HG03469 (cell line): ENCODE measurements at regions not wholly inside any gene's neighbourhood (a gene's known extent, or its start where the extent isn't known, plus 50 kb on each side); places are given as distances from the start of the nearest gene placed in this dataset.

Experiments
- ATAC-seq: cut with Tn5 transposase; IDR thresholded peaks from one replicate; pipeline ENCODE4 v1.9.1; 2021; ENCODE audit warnings: mild to moderate bottlenecking, moderate library complexity, moderate number of reproducible peaks; ENCODE audit not compliant: unreplicated experiment

DNA sequence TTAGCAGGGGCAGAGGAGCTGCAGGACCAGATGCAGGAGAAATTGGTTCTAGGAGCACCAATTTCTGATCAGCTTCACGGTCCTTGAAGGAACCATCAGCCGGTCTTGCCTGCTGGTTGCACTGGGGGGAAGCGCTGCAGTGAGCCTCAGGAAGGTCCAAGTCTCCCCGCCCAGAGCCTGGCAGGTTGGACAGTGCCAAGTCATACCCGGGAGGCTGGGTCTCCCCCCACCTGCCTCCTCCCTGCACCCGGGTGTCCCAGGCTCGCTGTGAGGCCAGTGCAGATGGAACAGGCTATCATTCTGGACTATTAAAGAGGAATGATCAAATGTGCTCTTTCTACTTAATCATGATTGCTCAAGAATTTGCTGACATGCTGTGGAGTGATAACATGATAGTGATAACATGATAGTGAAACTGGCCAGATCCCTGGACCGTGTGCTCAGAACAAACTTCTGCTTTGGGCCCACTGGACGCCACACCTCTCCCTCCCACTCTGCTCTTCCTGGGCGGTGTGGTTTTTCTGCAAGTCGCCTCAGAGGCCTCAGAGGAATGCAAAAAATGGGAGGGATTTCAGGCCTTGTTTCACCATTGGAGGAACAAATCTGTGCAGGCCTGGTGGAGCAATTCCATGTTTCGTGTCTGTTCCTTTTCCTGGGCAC is 236.0 kb downstream of the IRF8 start:
- ATAC-seq = no peak

- no peak for ATAC-seq
Observed at GRCh38 chr16:86137359-86137758, 238.4 kb downstream of the IRF8 start.

DNA sequence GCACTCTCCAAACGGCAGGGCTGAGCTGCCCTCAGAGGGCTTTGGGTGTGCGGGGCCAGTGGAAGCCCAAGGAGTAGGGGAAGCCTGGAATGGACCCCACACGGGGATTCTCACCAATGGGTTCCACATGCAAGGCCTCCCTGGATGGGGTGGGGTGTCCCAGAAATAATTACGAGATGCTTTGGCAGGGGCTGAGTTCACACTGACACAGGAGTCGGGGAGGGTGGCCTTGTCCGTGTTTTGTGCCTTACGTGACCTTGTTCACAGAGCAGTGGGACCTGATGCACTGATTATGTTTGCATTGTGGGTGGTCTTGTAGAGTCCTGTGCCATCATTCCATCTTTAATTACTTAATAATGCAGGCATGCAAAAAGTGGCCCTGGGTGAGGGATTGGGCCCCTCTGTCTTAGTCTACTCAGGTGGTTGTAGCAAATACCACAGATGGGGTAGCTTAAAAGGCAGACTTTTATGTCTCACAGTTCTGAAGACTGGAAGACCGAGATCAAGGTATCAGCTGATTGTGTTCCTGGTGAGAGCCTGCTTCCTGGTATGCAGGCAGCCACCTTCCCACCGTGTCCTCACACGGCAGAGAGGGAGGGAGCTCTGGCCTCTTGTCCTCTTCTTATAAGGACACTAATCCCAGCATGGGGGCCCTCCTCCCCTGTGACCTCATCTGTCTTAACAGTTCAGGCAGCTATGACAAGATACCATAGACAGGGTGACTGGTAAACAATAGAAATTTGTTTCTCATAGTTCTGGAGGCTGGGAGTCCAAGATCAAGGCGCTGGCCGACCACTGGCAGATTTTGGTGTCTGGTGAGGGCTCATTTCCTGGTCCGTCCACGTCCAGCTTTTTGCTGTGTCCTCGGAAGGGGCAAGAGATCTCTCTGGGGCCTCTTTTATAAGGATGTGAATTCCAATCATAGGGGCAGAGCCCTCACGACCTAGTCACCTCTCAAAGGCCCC is 239.4 kb downstream of the IRF8 start:
- ATAC-seq = no peak

- ATAC-seq = no peak
Observed at GRCh38 chr16:86142801-86143236, 243.9 kb downstream of the IRF8 start.

DNA sequence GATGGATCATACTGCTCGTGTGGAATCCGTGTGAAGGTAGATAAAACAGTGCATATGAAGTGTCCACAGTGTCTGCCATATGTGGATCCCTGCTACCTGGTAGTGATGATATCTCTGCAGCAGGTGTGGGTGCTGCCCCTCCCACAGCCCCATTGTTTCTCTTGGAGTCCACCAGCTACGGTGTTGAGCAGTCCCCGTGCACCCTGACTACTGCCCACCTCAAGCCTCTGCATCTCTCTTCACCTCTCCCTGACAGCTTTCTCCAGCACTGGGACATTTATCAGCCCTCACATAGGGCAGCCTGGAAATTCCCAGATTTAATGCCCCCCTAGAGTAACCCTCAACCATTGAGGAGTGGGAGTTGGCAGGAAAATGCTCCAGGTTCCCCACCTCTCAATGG is 244.7 kb downstream of the IRF8 start:
- ATAC-seq = no peak

DNA sequence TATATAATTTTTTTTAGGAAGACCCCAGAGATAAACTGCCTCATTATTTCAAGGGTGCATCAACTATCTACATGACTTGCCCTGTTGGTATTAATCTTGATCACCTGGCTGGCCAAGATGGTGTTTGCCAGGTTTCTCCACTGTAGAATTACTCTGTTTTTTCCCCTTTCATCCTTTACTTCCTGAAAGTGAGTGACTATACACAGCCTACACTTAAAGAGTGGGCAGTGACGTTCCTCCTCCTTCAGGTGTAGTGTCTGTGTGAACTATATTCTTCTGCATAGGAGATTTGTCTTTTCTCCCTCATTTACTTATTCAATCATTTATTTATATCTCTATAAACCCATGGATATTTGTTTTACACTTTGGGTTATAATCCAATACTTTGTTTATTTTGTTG is 246.7 kb downstream of the IRF8 start:
- no peak for ATAC-seq

GRCh38 chr16:86150641-86151238 is 251.8 kb downstream of the IRF8 start:
- no peak for ATAC-seq

- no peak for ATAC-seq
Observed at GRCh38 chr16:86151239-86151851, 252.4 kb downstream of the IRF8 start.

DNA sequence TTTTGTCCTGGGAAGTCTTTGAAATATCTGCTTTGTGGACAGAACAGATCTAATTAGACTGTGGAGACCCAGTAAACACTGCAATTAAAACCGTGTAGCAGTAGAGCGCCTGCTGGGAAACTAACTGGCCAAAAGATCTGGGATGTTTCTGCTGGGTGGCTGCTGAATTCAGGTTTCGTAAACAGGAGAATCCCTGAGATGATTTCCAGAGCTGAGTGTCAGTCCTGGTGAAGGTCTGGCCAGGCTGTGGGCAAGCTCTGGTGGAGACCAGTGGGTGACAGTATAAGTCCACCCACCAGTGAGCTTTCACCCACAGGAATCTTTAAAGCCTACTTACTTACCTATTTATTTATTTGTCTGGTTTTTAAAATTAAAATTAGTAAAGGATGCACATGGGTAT is 257.2 kb downstream of the IRF8 start:
- ATAC-seq = no peak

- ATAC-seq = no peak
Observed at GRCh38 chr16:86157616-86158247, 258.8 kb downstream of the IRF8 start.

- no peak for ATAC-seq
Observed at GRCh38 chr16:86158688-86159360, 259.9 kb downstream of the IRF8 start.

DNA sequence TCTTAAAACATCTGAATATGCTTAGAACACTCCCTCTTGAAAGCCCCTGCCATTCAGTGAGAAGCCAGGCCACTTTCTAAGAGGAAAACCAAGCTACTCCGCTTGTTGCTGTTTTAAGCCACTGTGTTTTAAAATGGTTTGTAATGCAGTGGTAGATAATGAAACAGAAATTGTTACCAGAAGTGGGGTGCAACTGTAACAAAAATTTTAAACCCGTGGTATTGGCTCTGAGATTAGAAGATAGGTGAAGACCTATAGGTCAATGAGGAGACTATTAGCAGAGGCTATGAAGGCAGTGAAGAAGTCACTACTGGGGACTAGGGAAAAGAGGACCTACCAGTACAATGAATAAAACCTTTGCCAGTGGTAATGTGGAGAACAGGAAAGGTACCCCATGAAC is 266.5 kb downstream of the IRF8 start:
- ATAC-seq = no peak

DNA sequence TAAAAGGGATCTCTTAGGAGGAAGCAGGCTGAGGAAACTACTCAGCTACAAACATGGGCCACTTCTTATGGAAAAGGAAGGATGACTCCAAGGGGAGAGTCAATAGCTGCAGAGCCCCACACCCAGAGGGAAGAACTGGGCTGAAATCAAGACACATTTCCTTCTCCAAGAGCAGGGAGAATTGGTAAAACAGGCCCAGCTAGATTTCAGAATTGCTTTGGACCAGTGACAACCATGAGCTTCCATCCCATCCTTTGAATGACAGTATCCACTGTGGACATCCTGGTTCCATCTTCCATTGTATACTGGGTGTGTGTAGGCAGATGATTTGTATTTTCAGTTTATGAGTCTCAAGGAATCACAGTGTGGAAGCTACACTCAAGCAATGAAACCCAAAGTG is 267.5 kb downstream of the IRF8 start:
- ATAC-seq = no peak

DNA sequence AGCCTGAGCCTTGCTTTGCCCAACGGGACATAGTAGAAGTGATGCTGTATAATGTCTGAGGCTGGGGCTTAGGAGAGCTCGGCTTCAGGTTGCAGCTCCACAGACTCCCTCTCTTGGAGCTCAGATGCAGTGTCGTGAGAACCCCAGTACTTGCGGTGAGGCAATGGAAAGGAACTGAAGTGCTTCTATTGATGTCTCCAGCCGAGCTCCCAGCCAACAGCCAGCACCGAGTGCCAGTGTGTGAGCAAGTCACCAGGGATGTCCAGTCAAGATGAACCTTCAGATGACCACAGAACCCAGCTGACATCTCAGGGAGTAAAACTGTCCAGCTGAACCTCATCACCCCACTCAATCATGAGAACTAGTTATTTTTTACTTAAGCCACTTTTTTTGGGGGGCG is 268.1 kb downstream of the IRF8 start:
- ATAC-seq = no peak

GRCh38 chr16:86170720-86171119 is 271.8 kb downstream of the IRF8 start:
- ATAC-seq = no peak

- no peak for ATAC-seq
Observed at GRCh38 chr16:86171329-86171728, 272.4 kb downstream of the IRF8 start.

DNA sequence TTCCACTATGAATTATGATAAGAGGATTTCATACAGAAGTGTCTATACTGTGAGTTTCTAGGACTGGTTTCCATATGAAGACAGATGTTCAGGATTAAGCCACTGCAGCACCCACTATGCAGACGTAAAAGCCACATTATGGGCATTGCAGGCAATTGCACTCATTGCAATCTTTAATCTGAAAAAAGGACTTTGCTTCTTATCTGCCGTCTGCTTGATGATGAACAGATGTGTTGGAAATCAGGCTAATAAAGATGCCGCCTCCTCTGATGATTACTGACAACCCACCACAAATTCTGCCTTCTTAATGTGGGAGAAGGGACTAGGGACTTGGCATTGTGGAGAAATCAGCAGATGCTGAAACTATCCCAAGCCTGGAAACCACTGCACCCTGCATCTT is 276.9 kb downstream of the IRF8 start:
- no peak for ATAC-seq

- ATAC-seq = no peak
Observed at GRCh38 chr16:86176462-86176861, 277.5 kb downstream of the IRF8 start.

DNA sequence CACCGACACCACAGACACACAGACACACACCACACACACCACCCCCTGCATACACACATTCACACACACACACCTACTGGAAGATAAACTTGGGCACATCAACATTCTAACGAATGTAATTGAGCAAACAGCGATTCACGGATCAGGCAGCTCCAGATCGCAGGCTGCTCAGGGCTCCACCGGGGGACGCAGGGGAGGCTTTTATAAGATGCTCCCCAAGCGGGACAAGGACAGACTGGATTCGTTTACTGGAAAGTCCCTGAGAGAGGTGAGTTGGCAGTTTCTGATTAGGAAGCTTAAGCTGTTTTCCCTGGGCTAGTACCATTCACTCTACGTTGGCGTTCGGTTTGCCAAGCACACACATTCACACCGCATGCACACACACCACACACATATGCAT is 281.3 kb downstream of the IRF8 start:
- ATAC-seq = no peak

- ATAC-seq = no peak
Observed at GRCh38 chr16:86180780-86181179, 281.8 kb downstream of the IRF8 start.
